ENCODE measurements at regions not wholly inside any gene's neighbourhood (a gene's known extent, or its start where the extent isn't known, plus 50 kb on each side); places are given as distances from the start of the nearest gene placed in this dataset.
A peak's percentile ranks its signal among the peaks of the same experiment; 100 is the strongest.

DNA sequence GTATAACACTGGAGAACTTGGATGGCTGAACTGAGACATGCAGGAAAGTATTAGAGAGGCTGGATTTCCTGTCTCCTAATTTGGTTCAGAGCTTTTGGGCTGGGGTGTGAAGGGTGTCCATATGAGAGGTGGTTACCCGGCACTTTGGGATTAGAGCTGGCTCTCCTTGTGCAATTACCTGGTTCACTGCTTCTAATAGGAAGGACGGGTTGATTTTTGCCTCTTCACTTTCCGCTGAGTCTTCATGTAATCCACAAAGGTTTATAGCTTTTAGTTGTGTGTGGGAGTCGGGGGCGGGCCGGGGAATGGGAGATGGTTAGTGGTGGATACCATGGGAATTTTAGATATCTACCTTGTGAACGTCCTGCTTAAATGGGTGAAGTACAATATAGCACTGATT, 151.5 kb downstream of the BTBD3 start:
- Histone ChIP-seq H3K9ac (ENCODE audit: insufficient read depth, low read length, poor library complexity, severe bottlenecking) (no peak overlapping the region), H3K27me3 (ENCODE audit: control insufficient read depth in 2 of 2, insufficient read depth in 2 of 2, low read length in 2 of 2) (no peaks in the 10 kb centered on the region), H2AFZ (ENCODE audit: insufficient read depth, low read depth, low read length, poor library complexity, severe bottlenecking) (no peak overlapping the region), H3K79me2 (ENCODE audit: insufficient read depth, low read length) (no peaks in the 10 kb centered on the region), H3K4me1 (ENCODE audit: control insufficient read depth in 1 of 2, insufficient read depth in 2 of 2, low read length in 2 of 2) (peaks cover 5 to 7% of the 10 kb centered on the region in 2 donors), H3K36me3 (replicated peaks in 1 of 2; ENCODE audit: control insufficient read depth in 1 of 2, insufficient read depth in 2 of 2, low read length in 2 of 2) (no peaks in the 10 kb centered on the region), H3K4me3 (replicated peaks in 1 of 3; ENCODE audit: low read depth in 2 of 3, low read length in 3 of 3) (no peak overlapping the region), H3K27ac (ENCODE audit: low read depth in 1 of 2, low read length in 2 of 2) (no peak overlapping the region), H3K9me3 (replicated peaks in 1 of 2; ENCODE audit: control insufficient read depth in 1 of 2, insufficient read depth in 1 of 2, low read length in 2 of 2) (peaks cover 9 to 20% of the 10 kb centered on the region in 2 donors), H3K4me2 (replicated peaks; ENCODE audit: extremely low read depth, low read length, poor library complexity, severe bottlenecking) (no peak overlapping the region), H4K20me1 (ENCODE audit: insufficient read depth, low read length) (no peaks in the 10 kb centered on the region)
- peaks cover 5% of the 10 kb centered on the region for H3K4me1 Mint-ChIP-seq
- no peak for DNase-seq
- H3K36me3 Mint-ChIP-seq = peaks cover 0 to 3% of the 10 kb centered on the region in 2 donors
- peaks cover 0 to 5% (median 0%) of the 10 kb centered on the region in 3 donors for H3K27me3 Mint-ChIP-seq (ENCODE audit: low read depth in 3 of 3)
- no peak overlapping the region for H3K4me3 Mint-ChIP-seq
- H3K9me3 Mint-ChIP-seq = peaks cover 11 to 28% (median 16%) of the 10 kb centered on the region in 7 donors
- intact Hi-C loops (cut with micrococcal nuclease) = no loop called here
- 100% methylated on average over 4 of the region's 7 CpGs for WGBS (ENCODE audit: insufficient coverage)
- no peak overlapping the region for H3K27ac Mint-ChIP-seq
- TF ChIP-seq, protein P1, sequence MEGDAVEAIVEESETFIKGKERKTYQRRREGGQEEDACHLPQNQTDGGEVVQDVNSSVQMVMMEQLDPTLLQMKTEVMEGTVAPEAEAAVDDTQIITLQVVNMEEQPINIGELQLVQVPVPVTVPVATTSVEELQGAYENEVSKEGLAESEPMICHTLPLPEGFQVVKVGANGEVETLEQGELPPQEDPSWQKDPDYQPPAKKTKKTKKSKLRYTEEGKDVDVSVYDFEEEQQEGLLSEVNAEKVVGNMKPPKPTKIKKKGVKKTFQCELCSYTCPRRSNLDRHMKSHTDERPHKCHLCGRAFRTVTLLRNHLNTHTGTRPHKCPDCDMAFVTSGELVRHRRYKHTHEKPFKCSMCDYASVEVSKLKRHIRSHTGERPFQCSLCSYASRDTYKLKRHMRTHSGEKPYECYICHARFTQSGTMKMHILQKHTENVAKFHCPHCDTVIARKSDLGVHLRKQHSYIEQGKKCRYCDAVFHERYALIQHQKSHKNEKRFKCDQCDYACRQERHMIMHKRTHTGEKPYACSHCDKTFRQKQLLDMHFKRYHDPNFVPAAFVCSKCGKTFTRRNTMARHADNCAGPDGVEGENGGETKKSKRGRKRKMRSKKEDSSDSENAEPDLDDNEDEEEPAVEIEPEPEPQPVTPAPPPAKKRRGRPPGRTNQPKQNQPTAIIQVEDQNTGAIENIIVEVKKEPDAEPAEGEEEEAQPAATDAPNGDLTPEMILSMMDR (IDR thresholded peaks at IDR 0.05) = no peak

DNA sequence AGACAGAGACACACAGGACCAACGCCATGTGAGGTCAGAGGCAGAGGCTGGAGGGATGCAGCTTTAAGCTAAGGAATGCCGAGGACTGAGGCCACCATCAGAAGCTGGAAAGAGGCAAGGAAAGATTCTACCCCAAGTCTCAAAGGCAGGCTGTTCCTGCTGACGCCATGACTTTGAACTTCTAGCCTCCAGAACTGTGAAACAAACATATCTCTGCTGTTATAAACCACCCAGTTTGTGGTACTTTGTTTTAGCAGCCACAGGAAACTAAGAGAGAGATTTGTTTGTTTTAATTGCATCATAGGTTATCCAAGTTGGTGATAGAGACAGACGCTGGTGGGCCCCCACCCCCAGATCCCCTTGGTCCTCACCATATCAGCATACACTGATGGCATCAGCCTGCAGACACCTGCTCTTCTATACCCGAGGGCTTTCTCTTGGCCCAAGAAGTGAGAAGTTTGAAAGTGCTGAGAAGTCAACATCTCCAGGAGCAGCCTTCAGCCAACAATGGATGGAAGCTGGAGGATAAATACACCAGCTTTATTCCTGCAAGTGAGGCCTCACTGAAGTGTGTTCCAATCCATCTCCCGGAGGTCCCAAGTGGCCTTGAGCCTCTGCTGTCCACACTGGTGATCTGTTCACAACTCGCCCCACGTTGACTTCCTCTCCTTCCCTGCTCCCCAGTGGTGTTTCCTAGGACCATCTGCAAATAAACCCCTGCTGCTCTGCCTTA, 154.7 kb downstream of the BTBD3 start:
- H4K20me1 ChIP-seq (ENCODE audit: insufficient read depth, low read length) = no peaks in the 10 kb centered on the region
- Mint-ChIP-seq H3K36me3 (peaks cover 0 to 3% of the 10 kb centered on the region in 2 donors), H3K4me3 (no peak overlapping the region), H3K4me1 (peaks cover 13% of the 10 kb centered on the region), H3K27me3 (ENCODE audit: low read depth in 3 of 3) (peaks cover 0 to 2% (median 0%) of the 10 kb centered on the region in 3 donors), H3K9me3 (peaks cover 4 to 15% (median 5%) of the 10 kb centered on the region in 7 donors), H3K27ac (peak overlapping the region in 1 of 7 donors; percentile 74)
- H3K27me3 ChIP-seq (ENCODE audit: control insufficient read depth in 2 of 2, insufficient read depth in 2 of 2, low read length in 2 of 2) = no peaks in the 10 kb centered on the region
- H3K27ac ChIP-seq (ENCODE audit: low read depth in 1 of 2, low read length in 2 of 2) = no peak overlapping the region
- whole genome bisulfite sequencing (ENCODE audit: insufficient coverage) = 87% methylated on average over 5 of the region's 8 CpGs
- no peaks in the 10 kb centered on the region for H3K79me2 ChIP-seq (ENCODE audit: insufficient read depth, low read length)
- TF ChIP-seq, protein P1 (IDR thresholded peaks at IDR 0.05) = no peak
- H2AFZ ChIP-seq (ENCODE audit: insufficient read depth, low read depth, low read length, poor library complexity, severe bottlenecking) = no peak overlapping the region
- intact Hi-C loops (cut with micrococcal nuclease) = no loop called here
- H3K9ac ChIP-seq (ENCODE audit: insufficient read depth, low read length, poor library complexity, severe bottlenecking) = no peak overlapping the region
- H3K9me3 ChIP-seq (replicated peaks in 1 of 2; ENCODE audit: control insufficient read depth in 1 of 2, insufficient read depth in 1 of 2, low read length in 2 of 2) = peaks cover 0 to 4% of the 10 kb centered on the region in 2 donors
- no peak for DNase-seq
- H3K4me1 ChIP-seq (ENCODE audit: control insufficient read depth in 1 of 2, insufficient read depth in 2 of 2, low read length in 2 of 2) = peaks cover 10 to 14% of the 10 kb centered on the region in 2 donors
- H3K36me3 ChIP-seq (replicated peaks in 1 of 2; ENCODE audit: control insufficient read depth in 1 of 2, insufficient read depth in 2 of 2, low read length in 2 of 2) = no peaks in the 10 kb centered on the region
- no peak overlapping the region for H3K4me2 ChIP-seq (replicated peaks; ENCODE audit: extremely low read depth, low read length, poor library complexity, severe bottlenecking)
- H3K4me3 ChIP-seq (replicated peaks in 1 of 3; ENCODE audit: low read depth in 2 of 3, low read length in 3 of 3) = no peak overlapping the region

All from CD14-positive monocyte (primary cell).